Endothelial cell of umbilical vein (primary cell): ENCODE measurements at regions not wholly inside any gene's neighbourhood (a gene's known extent, or its start where the extent isn't known, plus 50 kb on each side); places are given as distances from the start of the nearest gene placed in this dataset.

ENCODE experiments used
- BruUV-seq: library from RNA; stranded (reverse); fragments of 400-500 nt; replicated peaks from 2 replicates; lab custom pipeline; 2021; lab: Mats Ljungman, UMichigan
- CTCF ChIA-PET: fragments of 300-600, 350-600 bp; sonication (Branson Sonifier 250); formaldehyde crosslinking; loops from one replicate; lab custom pipeline; 2021; ENCODE audit warnings: antibody characterized with exemption, inconsistent platforms; lab: Charles Lee
- POLR2A ChIA-PET: fragments of 300-600, 350-600 bp; sonication (Branson Sonifier 250); formaldehyde crosslinking; loops from one replicate; lab custom pipeline; 2021; ENCODE audit warnings: antibody characterized with exemption, inconsistent platforms; lab: Charles Lee
- DNase-seq: peaks from one replicate; pipeline ENCODE4 v3.0.0-alpha.2; 2011; ENCODE audit warnings: low read depth, low spot score
- FAIRE-seq: peaks from 2 replicates; lab custom pipeline; 2011; peaks lifted over from hg19 to GRCh38; lab: Jason Lieb, UNC
- H2AFZ ChIP-seq: 2 replicates; pipeline ENCODE4 v1.6.0; 2012; ENCODE audit warnings: low read depth, low read length, control low read depth, inconsistent platforms
- H3K27ac ChIP-seq: 2 replicates; pipeline ENCODE4 v1.5.1; 2011; ENCODE audit warnings: low read depth, mild to moderate bottlenecking, control low read depth, low read length, moderate library complexity; ENCODE audit not compliant: insufficient read depth
- H3K27me3 ChIP-seq, 2 experiments: 2 replicates each; pipeline versions ENCODE4 v1.6.0 to v1.6.1; 2011; ENCODE audit warnings: low read length in 2 of 2, mixed read lengths in 1 of 2; ENCODE audit not compliant: control insufficient read depth in 2 of 2, insufficient read depth in 2 of 2
- H3K36me3 ChIP-seq, 2 experiments: 2 replicates in 1 of 2; 3 replicates in 1 of 2; pipeline ENCODE4 v1.5.1; 2011; ENCODE audit warnings: low read length in 2 of 2, mild to moderate bottlenecking in 1 of 2, moderate library complexity in 1 of 2; ENCODE audit not compliant: control insufficient read depth in 2 of 2, insufficient read depth in 2 of 2; ENCODE audit errors: extremely low read depth in 1 of 2
- H3K4me1 ChIP-seq: 3 replicates; pipeline ENCODE4 v1.5.1; 2011; ENCODE audit warnings: mild to moderate bottlenecking, low read length; ENCODE audit not compliant: control insufficient read depth, insufficient read depth; ENCODE audit errors: extremely low read depth
- H3K4me2 ChIP-seq: 2 replicates; pipeline ENCODE4 v1.6.1; 2011; ENCODE audit warnings: low read length, control low read depth, mixed read lengths; ENCODE audit not compliant: insufficient read depth
- H3K4me3 ChIP-seq, 3 experiments: fragments of 200-600 bp in 1 of 3; sonication (generic), shearing (Covaris generic) in 1 of 3; replicated peaks in 1 of 3; 2 replicates each; pipeline ENCODE4 v1.5.1; 2011 to 2016; ENCODE audit warnings: control low read depth in 3 of 3, low read length in 3 of 3, mild to moderate bottlenecking in 2 of 3, inconsistent platforms in 1 of 3, low read depth in 1 of 3, moderate library complexity in 1 of 3; ENCODE audit not compliant: insufficient read depth in 1 of 3
- H3K79me2 ChIP-seq: 2 replicates; pipeline ENCODE4 v1.6.0; 2012; ENCODE audit warnings: low read length, inconsistent platforms; ENCODE audit not compliant: control insufficient read depth, insufficient read depth
- H3K9ac ChIP-seq: replicated peaks from 2 replicates; pipeline ENCODE3; 2011; ENCODE audit warnings: low read length, control low read depth; ENCODE audit not compliant: insufficient read depth; ENCODE audit errors: extremely low read depth
- H3K9me1 ChIP-seq: replicated peaks from 3 replicates; pipeline ENCODE4 v1.6.0; 2011; ENCODE audit warnings: mild to moderate bottlenecking, low read length; ENCODE audit not compliant: control insufficient read depth, insufficient read depth; ENCODE audit errors: extremely low read depth
- H3K9me3 ChIP-seq: replicated peaks from 2 replicates; pipeline ENCODE4 v1.5.1; 2012; ENCODE audit warnings: low read length, inconsistent platforms; ENCODE audit not compliant: control insufficient read depth, insufficient read depth
- H4K20me1 ChIP-seq: replicated peaks from 2 replicates; pipeline ENCODE3; 2011; ENCODE audit warnings: mild to moderate bottlenecking, low read length; ENCODE audit not compliant: control insufficient read depth, insufficient read depth; ENCODE audit errors: extremely low read depth
- CTCF ChIP-seq, 2 donors: IDR thresholded peaks; 1 replicate in 1 of 2; 2 replicates in 1 of 2; pipeline ENCODE4 v1.5.1; 2011; ENCODE audit warnings: low read length in 2 of 2, mild to moderate bottlenecking in 2 of 2, moderate library complexity in 2 of 2, control low read depth in 1 of 2, inconsistent platforms in 1 of 2, low read depth in 1 of 2; ENCODE audit not compliant: insufficient read depth in 1 of 2; ENCODE audit errors: extremely low read depth in 1 of 2
- EZH2 ChIP-seq: IDR thresholded peaks from 2 replicates; pipeline ENCODE4 v1.6.1; 2012; ENCODE audit warnings: borderline replicate concordance, low read depth, mild to moderate bottlenecking, moderate library complexity, low read length, inconsistent platforms; ENCODE audit not compliant: severe bottlenecking
- FOS ChIP-seq: IDR thresholded peaks from 2 replicates; pipeline ENCODE4 v1.6.1; 2011; ENCODE audit warnings: mild to moderate bottlenecking, low read length, moderate library complexity, borderline replicate concordance; ENCODE audit not compliant: insufficient read depth
- GATA2 ChIP-seq: IDR thresholded peaks from 2 replicates; pipeline ENCODE4 v1.7.0; 2011; ENCODE audit warnings: low read depth, mild to moderate bottlenecking, moderate library complexity, mixed read lengths, low read length; ENCODE audit not compliant: insufficient read length, insufficient read depth
- JUN ChIP-seq: IDR thresholded peaks from 2 replicates; pipeline ENCODE4 v1.6.1; 2011; ENCODE audit warnings: borderline replicate concordance, low read depth; ENCODE audit not compliant: insufficient read length, insufficient read depth
- MAX ChIP-seq: IDR thresholded peaks from 2 replicates; pipeline ENCODE4 v1.6.1; 2011; ENCODE audit not compliant: insufficient read depth, insufficient read length
- MYC ChIP-seq: IDR thresholded peaks from one replicate; pipeline ENCODE4 v1.6.1; 2011; ENCODE audit warnings: mild to moderate bottlenecking, low read depth, low read length
- POLR2A ChIP-seq: IDR thresholded peaks from 2 replicates; pipeline ENCODE4 v1.6.1; 2012; ENCODE audit warnings: low read depth, mild to moderate bottlenecking, control low read depth, low read length
- POLR2AphosphoS5 ChIP-seq: IDR thresholded peaks from 2 replicates; pipeline ENCODE4 v1.6.1; 2012; ENCODE audit warnings: low read depth, mild to moderate bottlenecking, control low read depth, low read length, moderate library complexity; ENCODE audit not compliant: insufficient read depth
- dilution Hi-C: fragments of 300-500 bp; cut with MboI; formaldehyde crosslinking; loops from one replicate; pipeline ENCODE4 v1.15.0; 2019; ENCODE audit warnings: low sequenced_read_pairs; ENCODE audit not compliant: extremely low pct_ligation_motif_present
- intact Hi-C: fragments of 100-400 bp; cut with micrococcal nuclease; formaldehyde crosslinking; loops from one replicate; pipeline ENCODE4 v1.10.0; 2022

- BruUV-seq: no TSS peak
- TF ChIP-seq POLR2A (no peak), FOS (no peak)
- dilution Hi-C loops (no loop called here), intact Hi-C loops (no loop called here)
- DNase-seq (no peak), FAIRE-seq (no peak)
- Histone ChIP-seq H3K9ac (no peak overlapping the region), H3K36me3 (no peaks in the 10 kb centered on the region), H3K4me2 (no peak overlapping the region), H3K4me3 (no peak overlapping the region), H3K27me3 (no peaks in the 10 kb centered on the region), H3K9me3 (no peaks in the 10 kb centered on the region), H3K9me1 (no peaks in the 10 kb centered on the region), H2AFZ (peak overlapping the region; percentile 32), H3K4me1 (peaks cover 3% of the 10 kb centered on the region), H3K79me2 (no peaks in the 10 kb centered on the region), H4K20me1 (no peaks in the 10 kb centered on the region), H3K27ac (no peak overlapping the region)
- CTCF ChIA-PET: no interaction called here
- POLR2A ChIA-PET: no interaction called here
Observed at GRCh38 chr5:98301547-98301946, 471.9 kb upstream of the RGMB start.

- peak overlapping the region; percentile 93 for H3K9ac ChIP-seq
- intact Hi-C loops: loop anchor here (5.0 kb wide), 1 partner anchor 1741 kb away; no protein-coding TSS in a partner anchor
Observed at GRCh38 chr5:98307811-98308210, 465.7 kb upstream of the RGMB start.

More at GRCh38 chr5:98307811-98308210, 465.7 kb upstream of the RGMB start:
- DNase-seq: peak; percentile 73
- dilution Hi-C loops: no loop called here
- no TSS peak for BruUV-seq
- Histone ChIP-seq H3K27me3 (no peaks in the 10 kb centered on the region), H3K4me1 (peaks cover 47% of the 10 kb centered on the region), H3K4me3 (no peak overlapping the region), H3K9me3 (no peaks in the 10 kb centered on the region), H3K27ac (peak overlapping the region; percentile 97), H3K79me2 (no peaks in the 10 kb centered on the region), H3K36me3 (no peaks in the 10 kb centered on the region), H2AFZ (no peak overlapping the region), H3K9me1 (no peaks in the 10 kb centered on the region), H4K20me1 (no peaks in the 10 kb centered on the region), H3K4me2 (peak overlapping the region; percentile 89)
- no peak for FAIRE-seq
- no peak for TF ChIP-seq POLR2A
- no peak for TF ChIP-seq CTCF (IDR thresholded peaks at IDR 0.05; ENCODE audit: extremely low read depth in 1 of 2, insufficient read depth in 1 of 2, low read depth in 1 of 2, low read length in 2 of 2)
- TF ChIP-seq MYC: no peak
- TF ChIP-seq GATA2: peak; percentile 87
- no peak for TF ChIP-seq MAX
- TF ChIP-seq JUN: peak; percentile 81
- no peak for TF ChIP-seq POLR2AphosphoS5
- peak; percentile 80 for TF ChIP-seq FOS
- no peak for TF ChIP-seq EZH2
- POLR2A ChIA-PET: no interaction called here
- CTCF ChIA-PET: interaction anchor here (1.4 kb wide), 1 partner anchor 461 kb away, joined by 4 read pairs; no protein-coding TSS in a partner anchor
